ENCODE measurements at regions not wholly inside any gene's neighbourhood (a gene's known extent, or its start where the extent isn't known, plus 50 kb on each side); places are given as distances from the start of the nearest gene placed in this dataset.

DNA sequence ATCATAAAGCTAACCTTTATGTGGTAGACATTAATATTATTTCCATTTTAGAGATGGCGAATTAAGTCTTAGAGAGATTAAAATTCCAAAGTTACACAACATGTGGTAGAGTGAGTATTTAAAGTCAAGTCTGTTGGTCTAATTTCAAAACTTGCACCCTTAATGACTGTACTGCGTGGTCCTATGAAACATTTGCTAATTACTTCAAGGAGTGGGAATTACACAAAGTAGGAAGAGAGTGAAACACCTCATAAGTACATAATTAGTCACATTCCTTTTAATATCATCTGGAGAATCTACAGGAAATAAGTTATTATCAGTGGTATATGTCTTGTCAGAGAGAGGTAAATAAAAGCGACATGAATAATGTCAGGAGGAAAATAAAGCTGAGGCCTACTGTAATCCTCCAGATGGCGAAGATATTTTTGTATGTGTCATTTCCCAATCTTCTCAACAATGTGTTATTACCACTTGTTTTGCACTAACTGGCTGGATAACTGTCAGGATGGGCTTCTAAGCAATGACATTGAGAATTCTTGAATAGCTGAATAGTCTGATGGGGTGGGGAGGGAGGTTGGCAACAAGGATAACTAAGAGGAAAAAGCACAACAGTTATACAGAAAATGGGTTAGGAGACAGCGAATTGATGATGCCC lies 95.5 kb downstream of the TNFSF18 start:
- Histone ChIP-seq H3K4ac (ENCODE audit: low read depth, low read length) (peak overlapping the region; percentile 100), H2AK5ac (ENCODE audit: low read depth, low read length) (peak overlapping the region; percentile 100), H2BK15ac (ENCODE audit: low read depth, low read length) (peak overlapping the region; percentile 97), H3K9ac (ENCODE audit: low read depth, low read length) (no peak overlapping the region), H3K9me3 (ENCODE audit: control insufficient read depth, insufficient read depth, low read length) (no peaks in the 10 kb centered on the region), H3K56ac (ENCODE audit: extremely low read depth, insufficient read depth, low read length) (peak overlapping the region; percentile 80), H3K79me1 (ENCODE audit: low read depth in 1 of 2, low read length in 2 of 2) (peaks cover 0 to 22% of the 10 kb centered on the region in 2 experiments; a peak in 3 of 4 replicates), H3K36me3 (ENCODE audit: control insufficient read depth, insufficient read depth, low read length) (no peaks in the 10 kb centered on the region), H3K4me3 (ENCODE audit: insufficient read depth, low read depth, low read length) (no peak overlapping the region), H2AFZ (replicated peaks; ENCODE audit: low read length, poor library complexity) (no peak overlapping the region), H3K18ac (ENCODE audit: low read depth, low read length) (peak overlapping the region; percentile 99), H2BK120ac (ENCODE audit: low read depth, low read length) (peak overlapping the region; percentile 100), H4K91ac (ENCODE audit: insufficient read depth, low read depth, low read length) (peak overlapping the region; percentile 99), H2AK9ac (replicated peaks; ENCODE audit: low read depth, low read length, poor library complexity) (no peak overlapping the region), H4K8ac (ENCODE audit: low read depth in 2 of 2, low read length in 2 of 2) (peak overlapping the region; percentile 89 to 100), H3K27ac (ENCODE audit: insufficient read depth, low read length) (no peak overlapping the region; the same call in 1 of the 2 replicates), H2BK5ac (ENCODE audit: low read depth, low read length, poor library complexity, severe bottlenecking) (peak overlapping the region; percentile 87), H4K5ac (ENCODE audit: low read depth, low read length) (peak overlapping the region; percentile 98; the same call in 1 of the 2 replicates), H2BK20ac (ENCODE audit: low read depth, low read length) (peak overlapping the region; percentile 100), H3K14ac (replicated peaks; ENCODE audit: low read depth, low read length) (peak overlapping the region; percentile 98), H3K27me3 (ENCODE audit: control insufficient read depth, insufficient read depth, low read length) (no peaks in the 10 kb centered on the region), H4K20me1 (ENCODE audit: insufficient read depth, low read length) (no peaks in the 10 kb centered on the region), H3K9me1 (ENCODE audit: insufficient read depth, low read length) (peaks cover 26% of the 10 kb centered on the region), H3K4me1 (ENCODE audit: control insufficient read depth, insufficient read depth, low read length) (peaks cover 29% of the 10 kb centered on the region; the same call in 1 of the 2 replicates), H3K23ac (ENCODE audit: low read depth, low read length) (peak overlapping the region; percentile 95), H3K4me2 (ENCODE audit: low read depth, low read length) (no peak overlapping the region)
- intact Hi-C loops (cut with micrococcal nuclease), result loop anchor here (1.0 to 10.0 kb wide), 2 partner anchors 52 to 170 kb away; no protein-coding TSS in a partner anchor
- peak; percentile 60 for TF ChIP-seq CEBPB (IDR thresholded peaks at IDR 0.05; ENCODE audit: low read depth, low read length)
- TF ChIP-seq NFE2L2 (IDR thresholded peaks at IDR 0.05; ENCODE audit: low read depth, low read length), result no peak
- TF ChIP-seq RAD21 (IDR thresholded peaks at IDR 0.05; ENCODE audit: low read length), result no peak
- ChIA-PET POLR2A (ENCODE audit: unreplicated experiment) (interaction anchor here (0.6 to 2.2 kb wide), 4 partner anchors 21 to 248 kb away, joined by 3 to 10 read pairs (median 3); no protein-coding TSS in a partner anchor), CTCF (no interaction called here)
- DNase-seq (peak; percentile 90), ATAC-seq (ENCODE audit: low read depth) (peak; percentile 54)
- 83% methylated on average over 1 of the region's 5 CpGs; no CpG with 5 or more reads in 1 of the 2 experiments for WGBS, 2 experiments (ENCODE audit: extremely low coverage in 2 of 2, insufficient read length in 1 of 2)
- no TSS peak for BruUV-seq (replicated peaks)
- dilution Hi-C loops (cut with HindIII; ENCODE audit: low sequenced_read_pairs, unreplicated experiment), result no loop called here
- in situ Hi-C loops (cut with MboI; ENCODE audit: low sequenced_read_pairs), result no loop called here

All from IMR-90 (cell line).